ENCODE measurements at regions not wholly inside any gene's neighbourhood (a gene's known extent, or its start where the extent isn't known, plus 50 kb on each side); places are given as distances from the start of the nearest gene placed in this dataset.

- no peak for DNase-seq (ENCODE audit: unreplicated experiment)
- CTCF ChIA-PET, result interaction anchor here (0.6 kb wide), 2 partner anchors 89 to 214 kb away, joined by 4 to 9 read pairs; no protein-coding TSS in a partner anchor
- POLR2A ChIA-PET, result interaction anchor here (1.2 to 2.5 kb wide), 2 partner anchors 73 to 129 kb away, joined by 3 to 12 read pairs; no protein-coding TSS in a partner anchor
- Mint-ChIP-seq H3K4me3 (ENCODE audit: unreplicated experiment) (no peak overlapping the region), H3K36me3 (ENCODE audit: insufficient read depth, unreplicated experiment) (no peaks in the 10 kb centered on the region), H3K27ac (ENCODE audit: low read depth, unreplicated experiment) (peak overlapping the region; percentile 43), H3K9me3 (ENCODE audit: unreplicated experiment) (no peaks in the 10 kb centered on the region), H3K27me3 (ENCODE audit: insufficient read depth, unreplicated experiment) (no peaks in the 10 kb centered on the region), H3K4me1 (ENCODE audit: insufficient read depth, unreplicated experiment) (peaks cover 17% of the 10 kb centered on the region)
- TF ChIP-seq CTCF (IDR thresholded peaks at IDR 0.05; ENCODE audit: unreplicated experiment), result no peak
- intact Hi-C loops (cut with micrococcal nuclease), result no loop called here
- BruUV-seq (replicated peaks), result no TSS peak
Observed at GRCh38 chr9:108186642-108187395, 669.0 kb downstream of the ACTL7B start.

GRCh38 chr9:108185613-108186012 is 670.2 kb downstream of the ACTL7B start:
- Mint-ChIP-seq H3K4me1 (ENCODE audit: insufficient read depth, unreplicated experiment) (peaks cover 20% of the 10 kb centered on the region), H3K27ac (ENCODE audit: low read depth, unreplicated experiment) (no peak overlapping the region), H3K4me3 (ENCODE audit: unreplicated experiment) (no peak overlapping the region), H3K27me3 (ENCODE audit: insufficient read depth, unreplicated experiment) (no peaks in the 10 kb centered on the region), H3K9me3 (ENCODE audit: unreplicated experiment) (no peaks in the 10 kb centered on the region), H3K36me3 (ENCODE audit: insufficient read depth, unreplicated experiment) (no peaks in the 10 kb centered on the region)
- BruUV-seq (replicated peaks), result no TSS peak
- intact Hi-C loops (cut with micrococcal nuclease), result no loop called here
- no peak for TF ChIP-seq CTCF (IDR thresholded peaks at IDR 0.05; ENCODE audit: unreplicated experiment)
- no peak for DNase-seq (ENCODE audit: unreplicated experiment)
- ChIA-PET CTCF (interaction anchor here (0.5 to 0.7 kb wide), 2 partner anchors 12 to 474 kb away, joined by 3 read pairs; no protein-coding TSS in a partner anchor), POLR2A (interaction anchor here (1.2 to 2.5 kb wide), 2 partner anchors 75 to 127 kb away, joined by 3 to 12 read pairs; no protein-coding TSS in a partner anchor)

- no peaks in the 10 kb centered on the region for H3K27me3 Mint-ChIP-seq (ENCODE audit: insufficient read depth, unreplicated experiment)
- POLR2A ChIA-PET, result interaction anchor here (2.5 kb wide), 1 partner anchor 75 kb away, joined by 12 read pairs; no protein-coding TSS in a partner anchor
- peaks cover 27% of the 10 kb centered on the region for H3K4me1 Mint-ChIP-seq (ENCODE audit: insufficient read depth, unreplicated experiment)
- TF ChIP-seq CTCF (IDR thresholded peaks at IDR 0.05; ENCODE audit: unreplicated experiment), result no peak
- H3K27ac Mint-ChIP-seq (ENCODE audit: low read depth, unreplicated experiment), result peak overlapping the region; percentile 41
- CTCF ChIA-PET, result interaction anchor here (0.7 to 1.2 kb wide), 4 partner anchors 126 to 760 kb away, joined by 3 read pairs; no protein-coding TSS in a partner anchor
- no peaks in the 10 kb centered on the region for H3K36me3 Mint-ChIP-seq (ENCODE audit: insufficient read depth, unreplicated experiment)
- DNase-seq (ENCODE audit: unreplicated experiment), result peak; percentile 73
- H3K4me3 Mint-ChIP-seq (ENCODE audit: unreplicated experiment), result no peak overlapping the region
- intact Hi-C loops (cut with micrococcal nuclease), result no loop called here
- H3K9me3 Mint-ChIP-seq (ENCODE audit: unreplicated experiment), result no peaks in the 10 kb centered on the region
- BruUV-seq (replicated peaks), result no TSS peak
Observed at GRCh38 chr9:108184941-108185340, 670.8 kb downstream of the ACTL7B start.

GRCh38 chr9:108184009-108184408 is 671.8 kb downstream of the ACTL7B start:
- Mint-ChIP-seq H3K36me3 (ENCODE audit: insufficient read depth, unreplicated experiment) (no peaks in the 10 kb centered on the region), H3K27ac (ENCODE audit: low read depth, unreplicated experiment) (no peak overlapping the region), H3K27me3 (ENCODE audit: insufficient read depth, unreplicated experiment) (no peaks in the 10 kb centered on the region), H3K4me3 (ENCODE audit: unreplicated experiment) (no peak overlapping the region), H3K4me1 (ENCODE audit: insufficient read depth, unreplicated experiment) (peaks cover 29% of the 10 kb centered on the region), H3K9me3 (ENCODE audit: unreplicated experiment) (no peaks in the 10 kb centered on the region)
- intact Hi-C loops (cut with micrococcal nuclease), result no loop called here
- BruUV-seq (replicated peaks), result no TSS peak
- POLR2A ChIA-PET, result interaction anchor here (0.7 to 0.8 kb wide), 2 partner anchors 128 to 282 kb away, joined by 3 to 4 read pairs; no protein-coding TSS in a partner anchor
- DNase-seq (ENCODE audit: unreplicated experiment), result no peak
- TF ChIP-seq CTCF (IDR thresholded peaks at IDR 0.05; ENCODE audit: unreplicated experiment), result no peak
- CTCF ChIA-PET, result interaction anchor here (0.7 to 1.2 kb wide), 3 partner anchors 125 to 577 kb away, joined by 3 to 4 read pairs (median 3); no protein-coding TSS in a partner anchor
